ENCODE measurements at regions not wholly inside any gene's neighbourhood (a gene's known extent, or its start where the extent isn't known, plus 50 kb on each side); places are given as distances from the start of the nearest gene placed in this dataset.
"Not testable (repeated sequence)": the region's sequence is repeated elsewhere in the genome, so short reads cannot be mapped to it uniquely, and the experiment has no call there.

- H3K36me3 ChIP-seq (ENCODE audit: insufficient read depth, low read length); H3K27ac ChIP-seq (ENCODE audit: low read depth, low read length); DNase-seq; H3K4me3 ChIP-seq (ENCODE audit: low read length); H3K27ac Mint-ChIP-seq; H3K4me1 Mint-ChIP-seq; H3K9me3 ChIP-seq (ENCODE audit: low read length); H3K36me3 Mint-ChIP-seq; CTCF ChIA-PET; H3K27me3 Mint-ChIP-seq; POLR2A ChIA-PET; H3K9me3 Mint-ChIP-seq; H3K4me3 Mint-ChIP-seq; H3K27me3 ChIP-seq (ENCODE audit: insufficient read depth, low read length, poor library complexity, severe bottlenecking); H3K4me1 ChIP-seq (ENCODE audit: insufficient read depth, low read length): not testable (repeated sequence)
These were observed 136.7 kb upstream of the NBPF9 start for GRCh38 chr1:149239897-149240508.

GRCh38 chr1:149240530-149240929 lies 137.2 kb upstream of the NBPF9 start:
- CTCF ChIA-PET; H3K27me3 Mint-ChIP-seq; POLR2A ChIA-PET; DNase-seq; H3K27me3 ChIP-seq (ENCODE audit: insufficient read depth, low read length, poor library complexity, severe bottlenecking); H3K9me3 ChIP-seq (ENCODE audit: low read length); H3K4me3 ChIP-seq (ENCODE audit: low read length); H3K27ac Mint-ChIP-seq; H3K36me3 ChIP-seq (ENCODE audit: insufficient read depth, low read length); H3K36me3 Mint-ChIP-seq; H3K9me3 Mint-ChIP-seq; H3K4me1 ChIP-seq (ENCODE audit: insufficient read depth, low read length); H3K27ac ChIP-seq (ENCODE audit: low read depth, low read length); H3K4me3 Mint-ChIP-seq; H3K4me1 Mint-ChIP-seq: not testable (repeated sequence)

- POLR2A ChIA-PET; H3K27me3 ChIP-seq (ENCODE audit: insufficient read depth, low read length, poor library complexity, severe bottlenecking); H3K4me3 Mint-ChIP-seq; CTCF ChIA-PET; H3K4me3 ChIP-seq (ENCODE audit: low read length); H3K36me3 Mint-ChIP-seq; H3K9me3 ChIP-seq (ENCODE audit: low read length); H3K27ac ChIP-seq (ENCODE audit: low read depth, low read length); H3K4me1 ChIP-seq (ENCODE audit: insufficient read depth, low read length); H3K27ac Mint-ChIP-seq; H3K36me3 ChIP-seq (ENCODE audit: insufficient read depth, low read length); H3K4me1 Mint-ChIP-seq; H3K9me3 Mint-ChIP-seq; DNase-seq; H3K27me3 Mint-ChIP-seq: not testable (repeated sequence)
These were observed 137.9 kb upstream of the NBPF9 start for GRCh38 chr1:149241272-149241671.

DNA sequence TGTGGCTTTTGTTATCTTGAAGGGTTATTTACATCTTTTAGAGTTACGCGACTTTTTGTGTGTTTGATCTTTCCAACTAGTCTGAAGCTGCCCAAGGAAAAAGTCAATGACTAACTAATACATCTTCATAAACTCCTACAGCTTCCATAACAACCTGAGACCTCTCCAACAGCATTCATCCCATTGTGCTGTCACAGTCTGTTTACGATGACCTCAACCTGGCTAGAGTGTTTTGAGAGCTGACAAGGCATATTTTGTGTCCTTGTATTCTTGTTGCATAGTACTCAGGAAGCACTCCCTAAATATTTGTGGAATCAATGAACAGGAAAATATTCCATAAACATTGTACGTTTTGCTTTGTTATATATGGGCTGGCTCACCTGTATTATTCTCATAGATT lies 140.2 kb upstream of the NBPF9 start:
- H3K27me3 ChIP-seq (ENCODE audit: insufficient read depth, low read length, poor library complexity, severe bottlenecking); H3K27me3 Mint-ChIP-seq; H3K36me3 ChIP-seq (ENCODE audit: insufficient read depth, low read length); H3K4me3 ChIP-seq (ENCODE audit: low read length); H3K4me1 Mint-ChIP-seq; H3K9me3 Mint-ChIP-seq; H3K27ac Mint-ChIP-seq; DNase-seq; H3K27ac ChIP-seq (ENCODE audit: low read depth, low read length); H3K9me3 ChIP-seq (ENCODE audit: low read length); H3K4me3 Mint-ChIP-seq; H3K36me3 Mint-ChIP-seq; CTCF ChIA-PET; POLR2A ChIA-PET; H3K4me1 ChIP-seq (ENCODE audit: insufficient read depth, low read length): not testable (repeated sequence)

- POLR2A ChIA-PET; H3K4me1 ChIP-seq (ENCODE audit: insufficient read depth, low read length); H3K27ac Mint-ChIP-seq; H3K36me3 Mint-ChIP-seq; H3K9me3 ChIP-seq (ENCODE audit: low read length); H3K27me3 ChIP-seq (ENCODE audit: insufficient read depth, low read length, poor library complexity, severe bottlenecking); H3K4me3 ChIP-seq (ENCODE audit: low read length); H3K36me3 ChIP-seq (ENCODE audit: insufficient read depth, low read length); H3K27me3 Mint-ChIP-seq; H3K4me1 Mint-ChIP-seq; DNase-seq; H3K4me3 Mint-ChIP-seq; H3K27ac ChIP-seq (ENCODE audit: low read depth, low read length); CTCF ChIA-PET; H3K9me3 Mint-ChIP-seq: not testable (repeated sequence)
These were observed 141.3 kb upstream of the NBPF9 start for GRCh38 chr1:149244621-149245020.

DNA sequence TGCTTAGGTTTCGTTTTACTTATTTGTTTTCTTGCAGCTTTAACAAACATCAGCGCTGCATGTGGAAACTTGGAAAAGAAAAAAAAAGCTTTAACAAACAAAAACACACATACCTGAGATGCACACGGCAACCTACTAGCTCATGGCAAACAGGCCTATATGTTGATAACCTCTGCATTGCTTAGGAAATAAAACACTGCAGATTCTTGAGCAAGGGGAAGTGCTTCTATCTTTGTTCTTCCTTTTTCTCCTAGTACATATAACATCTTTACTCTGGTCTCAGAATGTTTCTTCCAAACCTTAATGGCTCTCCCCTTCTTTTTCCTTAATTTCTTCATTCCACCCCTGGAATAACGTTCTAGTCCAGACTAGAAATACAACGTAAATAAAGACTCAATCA lies 142.9 kb upstream of the NBPF9 start:
- H3K36me3 ChIP-seq (ENCODE audit: insufficient read depth, low read length); H3K4me1 ChIP-seq (ENCODE audit: insufficient read depth, low read length): not testable (repeated sequence)

DNA sequence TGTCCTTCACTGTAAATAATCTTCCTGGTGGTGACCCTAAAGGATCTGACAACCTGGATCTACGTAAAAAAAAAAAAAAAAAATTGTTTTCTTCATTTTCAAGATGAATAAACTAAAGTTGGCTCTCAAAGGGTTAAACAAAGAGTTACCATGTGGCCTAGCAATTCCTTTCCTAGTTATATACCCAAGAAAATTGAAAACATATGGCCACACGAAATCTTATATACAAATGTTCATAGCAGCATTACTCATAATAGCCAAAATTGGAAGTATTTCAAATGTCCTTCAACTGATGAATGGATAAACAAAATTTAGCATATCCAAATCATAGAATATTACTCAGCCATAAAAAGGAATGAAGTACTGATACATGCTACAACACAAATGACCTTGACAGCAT lies 145.3 kb upstream of the NBPF9 start:
- H3K4me3 ChIP-seq (ENCODE audit: low read length); H3K27ac ChIP-seq (ENCODE audit: low read depth, low read length); H3K4me3 Mint-ChIP-seq; H3K9me3 Mint-ChIP-seq; H3K36me3 ChIP-seq (ENCODE audit: insufficient read depth, low read length); H3K36me3 Mint-ChIP-seq; DNase-seq; H3K4me1 Mint-ChIP-seq; H3K27ac Mint-ChIP-seq; H3K4me1 ChIP-seq (ENCODE audit: insufficient read depth, low read length); H3K9me3 ChIP-seq (ENCODE audit: low read length); H3K27me3 Mint-ChIP-seq; H3K27me3 ChIP-seq (ENCODE audit: insufficient read depth, low read length, poor library complexity, severe bottlenecking); POLR2A ChIA-PET; CTCF ChIA-PET: not testable (repeated sequence)

More for the DNA sequence above, 142.9 kb upstream of the NBPF9 start:
- H3K36me3 Mint-ChIP-seq; CTCF ChIA-PET; POLR2A ChIA-PET; H3K27me3 Mint-ChIP-seq; H3K4me1 Mint-ChIP-seq; DNase-seq; H3K9me3 ChIP-seq (ENCODE audit: low read length); H3K27me3 ChIP-seq (ENCODE audit: insufficient read depth, low read length, poor library complexity, severe bottlenecking); H3K9me3 Mint-ChIP-seq; H3K4me3 ChIP-seq (ENCODE audit: low read length); H3K4me3 Mint-ChIP-seq; H3K27ac ChIP-seq (ENCODE audit: low read depth, low read length); H3K27ac Mint-ChIP-seq: not testable (repeated sequence)

- H3K9me3 Mint-ChIP-seq; H3K27me3 ChIP-seq (ENCODE audit: insufficient read depth, low read length, poor library complexity, severe bottlenecking); H3K9me3 ChIP-seq (ENCODE audit: low read length); H3K27me3 Mint-ChIP-seq; CTCF ChIA-PET; DNase-seq; H3K4me3 ChIP-seq (ENCODE audit: low read length); POLR2A ChIA-PET; H3K4me3 Mint-ChIP-seq; H3K4me1 ChIP-seq (ENCODE audit: insufficient read depth, low read length); H3K4me1 Mint-ChIP-seq; H3K27ac Mint-ChIP-seq; H3K36me3 ChIP-seq (ENCODE audit: insufficient read depth, low read length); H3K27ac ChIP-seq (ENCODE audit: low read depth, low read length); H3K36me3 Mint-ChIP-seq: not testable (repeated sequence)
These were observed 146.6 kb upstream of the NBPF9 start for GRCh38 chr1:149249850-149250467.

All from CD8-positive, alpha-beta memory T cell (primary cell).